HG02852 (cell line): ENCODE measurements at regions not wholly inside any gene's neighbourhood (a gene's known extent, or its start where the extent isn't known, plus 50 kb on each side); places are given as distances from the start of the nearest gene placed in this dataset.
"Not testable (repeated sequence)": the region's sequence is repeated elsewhere in the genome, so short reads cannot be mapped to it uniquely, and the experiment has no call there.

Source experiments
- ATAC-seq: cut with Tn5 transposase; IDR thresholded peaks from one replicate; pipeline ENCODE4 v1.9.1; 2021; ENCODE audit warnings: mild to moderate bottlenecking, moderate library complexity; ENCODE audit not compliant: unreplicated experiment

- no peak for ATAC-seq
Measured at GRCh38 chrX:13518126-13518525, 51.3 kb upstream of the EGFL6 start.

DNA sequence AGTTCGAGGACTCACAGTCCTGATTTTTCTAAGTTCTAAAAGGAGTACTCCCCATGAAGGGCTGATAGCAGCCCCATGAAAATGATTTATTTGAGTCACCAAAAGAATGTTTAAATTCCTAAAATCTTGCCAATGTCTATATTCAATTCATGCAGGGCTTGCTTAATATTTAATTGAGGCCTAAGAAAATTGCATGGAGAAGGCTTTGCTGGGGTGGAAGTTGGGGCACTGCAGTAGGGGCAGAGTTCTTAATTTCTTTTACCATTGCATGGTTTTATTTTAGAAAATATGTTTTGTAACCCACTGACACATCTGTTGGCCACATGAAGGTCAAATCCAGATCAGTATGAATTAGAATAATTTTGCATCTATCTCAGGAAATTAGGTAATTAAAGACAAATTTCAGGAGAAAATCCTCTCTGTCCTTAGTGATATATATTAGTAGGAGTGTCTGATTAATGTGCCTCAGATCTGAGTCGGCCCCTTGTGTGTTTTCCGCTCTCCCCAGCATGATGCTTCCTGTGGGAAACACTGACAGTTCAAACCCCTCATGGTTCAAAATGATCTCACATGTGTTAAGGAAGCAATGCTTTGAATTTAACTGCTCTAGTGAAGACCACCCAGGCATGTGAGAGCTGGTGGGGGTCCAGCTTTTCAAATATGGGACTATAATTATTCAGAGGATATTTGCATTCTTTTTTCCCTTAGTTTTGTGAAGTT, 54.0 kb upstream of the EGFL6 start:
- no peak for ATAC-seq

- no peak for ATAC-seq
Measured at GRCh38 chrX:13511944-13512330, 57.5 kb upstream of the EGFL6 start.

GRCh38 chrX:13511241-13511943, 58.0 kb upstream of the EGFL6 start:
- no peak for ATAC-seq

DNA sequence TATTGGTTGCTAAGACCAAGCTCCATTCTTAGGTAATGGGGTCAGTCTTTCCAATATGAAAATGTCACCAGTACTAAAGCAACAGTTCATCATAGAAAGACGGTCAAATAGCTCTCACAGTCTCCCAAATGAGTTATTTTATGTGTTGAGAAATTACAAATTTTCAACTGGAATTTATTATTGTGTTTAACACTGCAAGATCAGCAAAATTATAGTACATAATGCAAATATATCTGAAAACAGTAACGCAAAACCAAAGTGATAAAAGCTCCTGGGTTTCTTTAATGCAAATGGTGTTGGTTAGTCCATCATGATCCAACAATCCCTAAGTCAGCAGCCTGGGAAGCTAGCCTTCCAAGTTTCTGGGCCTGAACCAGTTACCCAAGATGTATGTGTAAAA, 61.5 kb upstream of the EGFL6 start:
- no peak for ATAC-seq

DNA sequence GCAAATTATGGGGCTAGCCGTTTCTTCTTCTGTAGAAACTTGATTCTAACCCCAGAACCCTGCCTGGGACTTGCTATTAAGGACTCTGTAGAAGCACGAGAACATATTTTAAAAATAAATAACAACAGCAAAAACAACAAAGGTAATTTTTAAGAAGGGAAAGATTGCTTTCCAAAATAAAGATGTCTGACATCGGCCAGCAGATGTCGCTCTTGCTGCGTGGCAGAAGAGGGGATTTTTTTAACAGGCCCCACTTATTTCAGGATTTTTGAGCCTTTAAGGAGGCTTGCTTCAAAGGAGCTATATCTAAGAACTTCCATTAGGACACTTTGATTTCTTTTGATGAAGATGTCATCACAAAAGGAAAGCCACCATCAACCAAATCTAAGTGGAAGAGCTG, 62.8 kb upstream of the EGFL6 start:
- ATAC-seq: no peak

DNA sequence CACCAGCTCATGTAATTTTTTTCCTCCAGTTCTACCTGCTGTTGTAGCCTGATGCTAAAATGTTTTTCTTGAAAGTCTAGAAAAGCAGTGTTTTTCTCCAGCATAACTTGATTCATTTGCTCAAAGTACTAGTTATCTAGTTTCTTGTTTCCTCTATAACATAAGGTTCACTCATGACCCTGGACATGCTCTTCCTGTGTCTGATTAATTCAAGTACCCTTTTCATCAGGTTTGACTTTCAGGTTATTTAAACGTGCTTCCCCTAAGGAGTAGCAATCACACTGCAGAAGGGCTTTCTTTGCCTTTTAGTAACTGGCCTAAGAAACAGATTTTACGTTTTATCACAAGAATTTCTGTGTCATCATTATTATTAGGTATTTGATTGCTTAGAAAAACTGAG, 66.8 kb upstream of the EGFL6 start:
- ATAC-seq: no peak

DNA sequence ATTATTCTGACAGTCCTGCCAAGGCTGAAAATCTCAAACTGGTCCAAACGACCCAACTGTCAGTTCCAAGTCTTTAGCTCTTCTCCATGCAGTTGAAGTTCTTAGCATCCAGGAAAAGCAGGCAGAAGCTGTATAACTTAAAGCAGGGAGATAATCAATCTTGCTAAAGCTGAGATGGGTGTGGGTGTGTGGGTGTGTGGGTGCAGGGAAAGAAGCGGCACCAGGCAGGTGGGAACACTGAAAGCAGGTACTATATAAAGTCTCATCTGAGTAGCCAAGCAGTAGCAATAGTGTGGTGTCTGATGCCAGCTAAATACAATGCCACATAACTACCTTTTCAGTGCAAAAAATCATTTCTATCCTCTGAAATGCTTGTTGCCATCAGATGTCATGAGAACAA, 69.7 kb upstream of the EGFL6 start:
- no peak for ATAC-seq

DNA sequence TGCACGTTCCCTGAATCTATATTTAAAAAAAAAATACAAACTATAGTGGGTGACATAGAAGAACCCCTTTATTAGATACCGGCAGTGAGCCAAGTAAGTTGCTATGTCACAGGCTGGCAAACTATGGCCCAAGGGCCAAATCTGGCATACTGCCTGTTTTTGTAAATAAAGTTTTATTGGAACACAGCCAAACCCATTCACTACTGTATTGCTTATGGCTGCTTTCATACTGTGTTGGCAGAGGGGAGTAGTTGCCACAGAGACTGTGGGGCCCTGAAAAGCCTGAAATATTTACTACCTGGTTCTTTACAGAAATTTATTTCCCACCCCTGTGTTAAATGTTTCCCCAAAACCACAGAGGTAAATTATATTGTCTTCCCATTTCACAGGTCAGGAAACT, 71.2 kb upstream of the EGFL6 start:
- no peak for ATAC-seq

DNA sequence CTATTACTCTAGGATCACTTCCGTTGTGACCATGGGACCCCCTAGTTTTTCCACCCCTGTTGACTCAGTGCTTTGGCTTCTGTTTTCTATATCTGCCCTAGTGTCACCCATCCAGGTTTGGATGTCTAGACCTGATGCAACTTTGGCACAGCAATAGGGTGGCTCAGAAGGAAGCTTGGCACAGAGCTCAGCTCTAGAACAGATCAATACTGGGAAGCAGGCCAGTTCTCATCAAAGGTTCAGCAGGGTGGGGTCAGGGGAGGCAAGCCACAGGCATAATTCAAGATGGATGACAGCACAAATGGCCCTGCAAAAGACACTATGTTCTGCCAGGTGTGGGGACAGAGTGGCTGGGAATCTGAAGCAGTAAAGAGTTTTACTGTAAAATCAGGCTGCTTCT, 74.2 kb upstream of the EGFL6 start:
- ATAC-seq: no peak

GRCh38 chrX:13494562-13494961, 74.8 kb upstream of the EGFL6 start:
- ATAC-seq: no peak

- no peak for ATAC-seq
Measured at GRCh38 chrX:13493659-13494058, 75.7 kb upstream of the EGFL6 start.

- no peak for ATAC-seq
Measured at GRCh38 chrX:13492286-13492685, 77.1 kb upstream of the EGFL6 start.

GRCh38 chrX:13491061-13491460, 78.3 kb upstream of the EGFL6 start:
- no peak for ATAC-seq

GRCh38 chrX:13489454-13489853, 79.9 kb upstream of the EGFL6 start:
- ATAC-seq: no peak

DNA sequence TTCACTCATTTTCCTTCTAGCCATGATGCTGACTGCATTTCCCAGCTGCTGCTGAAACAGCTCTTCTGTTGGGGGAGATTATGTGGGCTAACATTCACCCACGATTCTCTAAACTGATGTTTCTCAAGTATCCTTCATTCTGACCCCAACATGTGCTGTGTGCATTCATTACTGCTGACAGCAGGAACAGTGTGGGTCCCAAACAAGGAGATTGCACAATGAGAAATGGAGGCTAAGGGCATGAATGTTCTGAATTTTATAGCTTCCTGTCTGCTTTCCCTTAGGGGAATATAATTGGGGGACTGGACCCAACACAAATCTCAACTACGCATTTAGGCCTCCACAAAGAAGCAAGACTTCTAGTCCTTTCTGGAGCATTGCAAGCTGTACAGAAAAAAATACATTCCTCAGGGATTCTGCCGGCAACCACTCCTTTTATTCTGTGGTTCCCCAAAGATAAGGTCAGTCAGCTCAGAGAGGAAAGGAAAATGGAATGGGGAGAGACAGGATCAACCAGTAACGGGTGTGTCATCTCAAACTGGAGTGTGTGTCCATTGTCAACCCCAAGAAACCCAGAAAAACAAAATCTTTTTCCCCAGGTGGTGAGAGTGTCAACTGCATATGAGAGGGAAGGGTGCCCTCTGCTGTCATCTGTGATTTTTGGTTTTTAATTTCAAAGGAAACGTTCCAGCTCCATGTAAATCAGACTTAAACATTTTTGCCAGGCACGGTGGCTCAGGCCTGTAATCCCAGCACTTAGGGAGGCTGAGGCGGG, 81.5 kb upstream of the EGFL6 start:
- ATAC-seq: peak; percentile 52

DNA sequence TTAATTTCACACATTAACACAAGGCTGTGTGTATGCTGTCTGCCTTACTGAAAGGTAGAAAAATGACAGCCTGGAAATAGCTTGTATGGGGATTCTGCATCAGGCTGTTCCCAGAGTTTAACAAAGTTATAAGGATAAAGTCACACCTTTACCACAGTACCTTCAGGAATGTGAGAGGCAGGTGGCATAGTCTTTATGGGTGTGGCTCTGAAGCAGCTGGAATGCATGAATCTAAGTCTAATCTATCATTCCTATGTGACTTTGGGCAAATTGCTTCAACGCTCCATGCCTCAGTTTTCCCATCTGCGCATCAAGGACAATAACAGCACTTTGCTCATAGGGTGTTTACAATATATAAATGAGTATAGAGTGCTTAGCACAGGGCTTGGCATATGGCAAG, 84.2 kb upstream of the EGFL6 start:
- ATAC-seq: no peak

DNA sequence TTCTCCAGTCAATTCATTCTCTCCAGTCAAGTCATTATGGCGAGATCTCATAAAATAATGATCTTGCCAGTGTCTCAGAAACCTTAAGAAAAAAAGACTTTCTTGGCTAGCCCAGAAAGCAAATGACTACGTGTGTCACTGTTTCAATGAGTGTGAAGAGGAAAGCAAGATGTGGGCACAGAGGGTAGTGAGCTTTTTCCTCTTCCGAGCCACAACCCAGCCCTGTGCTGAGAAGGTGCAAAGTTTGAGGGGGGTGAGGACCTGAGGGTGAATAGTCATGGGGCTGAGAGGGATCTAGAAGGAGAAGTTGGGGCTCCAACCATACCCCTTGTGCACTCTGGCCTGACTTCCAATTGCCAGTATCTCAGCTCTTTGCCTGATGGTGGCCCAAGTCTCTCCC, 85.6 kb upstream of the EGFL6 start:
- ATAC-seq: no peak

DNA sequence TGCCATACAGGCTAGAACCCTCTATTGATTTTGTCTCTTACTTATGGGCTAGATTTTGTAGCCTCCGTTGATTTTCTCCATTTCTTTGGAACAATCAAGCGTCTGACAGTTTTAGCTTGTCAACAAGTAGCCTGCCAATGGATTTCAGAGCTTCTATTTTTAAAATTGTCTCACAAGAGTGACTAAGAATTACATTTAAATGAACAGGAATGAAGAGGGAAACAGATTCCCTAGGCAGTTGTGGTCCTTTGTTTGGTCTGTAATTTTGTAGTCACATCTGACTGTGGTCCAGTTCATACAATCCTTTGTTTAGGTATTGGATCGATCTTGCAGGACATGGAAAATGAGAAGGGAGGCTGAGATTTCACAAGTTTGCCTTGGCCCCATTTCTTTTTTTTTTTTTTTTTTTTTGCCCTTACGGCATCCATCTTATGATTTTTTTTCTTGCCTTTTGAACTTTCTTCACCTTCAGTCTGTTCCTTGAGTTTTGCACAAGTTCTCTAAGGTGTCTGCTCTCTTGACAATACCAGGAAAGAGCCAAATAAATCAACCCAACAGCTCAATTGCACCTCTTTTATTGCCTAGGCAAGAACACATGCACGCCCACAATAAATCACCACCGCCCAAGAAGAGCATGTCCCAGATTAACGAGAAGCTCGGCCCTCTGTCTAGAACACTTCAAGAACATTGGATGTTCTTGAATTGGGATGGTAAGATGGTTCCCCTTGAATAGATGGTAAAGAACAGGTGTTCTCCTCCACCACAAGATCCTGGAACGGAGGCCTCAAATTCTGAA, 86.5 kb upstream of the EGFL6 start:
- ATAC-seq: no peak

DNA sequence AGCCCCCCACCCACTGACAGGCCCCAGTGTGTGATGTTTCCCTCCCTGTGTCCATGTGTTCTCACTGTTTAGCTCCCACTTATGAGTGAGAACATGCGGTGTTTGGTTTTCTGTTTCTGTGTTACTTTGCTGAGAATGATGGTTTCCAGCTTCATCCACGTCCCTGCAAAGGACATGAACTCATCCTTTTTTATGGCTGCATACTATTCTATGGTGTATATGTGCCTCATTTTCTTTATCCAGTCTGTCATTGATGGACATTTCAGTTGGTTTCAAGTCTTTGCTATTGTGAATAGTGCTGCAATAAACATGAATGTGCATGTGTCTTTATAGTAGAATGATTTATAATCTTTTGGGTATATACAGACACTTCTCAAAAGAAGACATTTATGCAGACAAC, 88.6 kb upstream of the EGFL6 start:
- ATAC-seq: not testable (repeated sequence)

- ATAC-seq: no peak
Measured at GRCh38 chrX:13479452-13479813, 90.0 kb upstream of the EGFL6 start.
